ENCODE measurements at regions not wholly inside any gene's neighbourhood (a gene's known extent, or its start where the extent isn't known, plus 50 kb on each side); places are given as distances from the start of the nearest gene placed in this dataset.

- no peaks in the 10 kb centered on the region for H3K9me2 ChIP-seq (replicated peaks; ENCODE audit: control insufficient read depth, low read length)
- H3K36me3 ChIP-seq (ENCODE audit: control insufficient read depth, low read length) = no peaks in the 10 kb centered on the region
- no peaks in the 10 kb centered on the region for H3F3A ChIP-seq (ENCODE audit: control insufficient read depth, insufficient read depth)
- no peak overlapping the region for H3K4me2 ChIP-seq (ENCODE audit: low read length)
- TF ChIP-seq, protein P1, sequence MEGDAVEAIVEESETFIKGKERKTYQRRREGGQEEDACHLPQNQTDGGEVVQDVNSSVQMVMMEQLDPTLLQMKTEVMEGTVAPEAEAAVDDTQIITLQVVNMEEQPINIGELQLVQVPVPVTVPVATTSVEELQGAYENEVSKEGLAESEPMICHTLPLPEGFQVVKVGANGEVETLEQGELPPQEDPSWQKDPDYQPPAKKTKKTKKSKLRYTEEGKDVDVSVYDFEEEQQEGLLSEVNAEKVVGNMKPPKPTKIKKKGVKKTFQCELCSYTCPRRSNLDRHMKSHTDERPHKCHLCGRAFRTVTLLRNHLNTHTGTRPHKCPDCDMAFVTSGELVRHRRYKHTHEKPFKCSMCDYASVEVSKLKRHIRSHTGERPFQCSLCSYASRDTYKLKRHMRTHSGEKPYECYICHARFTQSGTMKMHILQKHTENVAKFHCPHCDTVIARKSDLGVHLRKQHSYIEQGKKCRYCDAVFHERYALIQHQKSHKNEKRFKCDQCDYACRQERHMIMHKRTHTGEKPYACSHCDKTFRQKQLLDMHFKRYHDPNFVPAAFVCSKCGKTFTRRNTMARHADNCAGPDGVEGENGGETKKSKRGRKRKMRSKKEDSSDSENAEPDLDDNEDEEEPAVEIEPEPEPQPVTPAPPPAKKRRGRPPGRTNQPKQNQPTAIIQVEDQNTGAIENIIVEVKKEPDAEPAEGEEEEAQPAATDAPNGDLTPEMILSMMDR (IDR thresholded peaks at IDR 0.05; ENCODE audit: low read depth, low read length, poor library complexity, severe bottlenecking) = no peak
- no peak for TF ChIP-seq EZH2phosphoT487 (IDR thresholded peaks at IDR 0.05; ENCODE audit: borderline replicate concordance, low read length)
- H3K27ac ChIP-seq (ENCODE audit: low read depth, low read length) = no peak overlapping the region
- H3K27me3 ChIP-seq (ENCODE audit: control insufficient read depth, low read length) = no peaks in the 10 kb centered on the region
- no peak overlapping the region for H3K4me3 ChIP-seq (ENCODE audit: low read length)
- H3K79me2 ChIP-seq (ENCODE audit: control insufficient read depth, low read length) = no peaks in the 10 kb centered on the region
- H3K9me3 ChIP-seq (ENCODE audit: control insufficient read depth, insufficient read depth, low read length) = no peaks in the 10 kb centered on the region
- H3K4me1 ChIP-seq (ENCODE audit: control insufficient read depth, low read length) = no peaks in the 10 kb centered on the region
- no peaks in the 10 kb centered on the region for H4K20me1 ChIP-seq (ENCODE audit: control insufficient read depth, insufficient read depth, low read depth, low read length)
Measured at GRCh38 chr13:31611214-31611613, 128.1 kb upstream of the RXFP2 start.

DNA sequence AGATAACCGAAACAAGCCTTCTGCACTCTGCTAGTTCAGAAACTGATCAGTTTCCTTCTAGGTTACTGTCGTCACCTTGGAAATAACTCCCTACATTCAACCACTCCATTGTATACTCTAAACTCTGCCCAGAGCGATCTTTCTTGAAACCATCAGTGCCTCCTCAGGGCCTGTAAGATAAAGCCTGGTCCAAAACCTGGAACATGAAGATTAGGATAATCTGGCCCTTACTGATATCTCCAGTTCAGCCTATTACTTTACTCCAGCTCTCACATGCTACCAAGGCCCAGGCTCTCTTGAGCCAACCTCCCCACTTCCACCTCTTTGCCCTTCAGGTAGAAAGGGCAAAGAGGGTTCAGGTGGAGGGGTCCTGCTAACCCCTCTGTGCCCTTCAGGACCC lies 125.3 kb upstream of the RXFP2 start:
- H3K27ac ChIP-seq (ENCODE audit: low read depth, low read length) = no peak overlapping the region
- H3K9me2 ChIP-seq (replicated peaks; ENCODE audit: control insufficient read depth, low read length) = no peaks in the 10 kb centered on the region
- H3F3A ChIP-seq (ENCODE audit: control insufficient read depth, insufficient read depth) = no peaks in the 10 kb centered on the region
- TF ChIP-seq, protein P1 (IDR thresholded peaks at IDR 0.05; ENCODE audit: low read depth, low read length, poor library complexity, severe bottlenecking) = no peak
- TF ChIP-seq EZH2phosphoT487 (IDR thresholded peaks at IDR 0.05; ENCODE audit: borderline replicate concordance, low read length) = no peak
- no peak overlapping the region for H3K4me2 ChIP-seq (ENCODE audit: low read length)
- H3K79me2 ChIP-seq (ENCODE audit: control insufficient read depth, low read length) = no peaks in the 10 kb centered on the region
- H3K4me1 ChIP-seq (ENCODE audit: control insufficient read depth, low read length) = no peaks in the 10 kb centered on the region
- no peaks in the 10 kb centered on the region for H4K20me1 ChIP-seq (ENCODE audit: control insufficient read depth, insufficient read depth, low read depth, low read length)
- no peaks in the 10 kb centered on the region for H3K9me3 ChIP-seq (ENCODE audit: control insufficient read depth, insufficient read depth, low read length)
- H3K27me3 ChIP-seq (ENCODE audit: control insufficient read depth, low read length) = no peaks in the 10 kb centered on the region
- H3K4me3 ChIP-seq (ENCODE audit: low read length) = no peak overlapping the region
- H3K36me3 ChIP-seq (ENCODE audit: control insufficient read depth, low read length) = no peaks in the 10 kb centered on the region

- H3K36me3 ChIP-seq (ENCODE audit: control insufficient read depth, low read length) = no peaks in the 10 kb centered on the region
- no peak overlapping the region for H3K4me2 ChIP-seq (ENCODE audit: low read length)
- H3K9me2 ChIP-seq (replicated peaks; ENCODE audit: control insufficient read depth, low read length) = no peaks in the 10 kb centered on the region
- H3K27me3 ChIP-seq (ENCODE audit: control insufficient read depth, low read length) = no peaks in the 10 kb centered on the region
- H3K9me3 ChIP-seq (ENCODE audit: control insufficient read depth, insufficient read depth, low read length) = no peaks in the 10 kb centered on the region
- no peaks in the 10 kb centered on the region for H3K4me1 ChIP-seq (ENCODE audit: control insufficient read depth, low read length)
- no peaks in the 10 kb centered on the region for H3F3A ChIP-seq (ENCODE audit: control insufficient read depth, insufficient read depth)
- TF ChIP-seq EZH2phosphoT487 (IDR thresholded peaks at IDR 0.05; ENCODE audit: borderline replicate concordance, low read length) = no peak
- TF ChIP-seq, protein P1 (IDR thresholded peaks at IDR 0.05; ENCODE audit: low read depth, low read length, poor library complexity, severe bottlenecking) = no peak
- no peak overlapping the region for H3K4me3 ChIP-seq (ENCODE audit: low read length)
- no peak overlapping the region for H3K27ac ChIP-seq (ENCODE audit: low read depth, low read length)
- H3K79me2 ChIP-seq (ENCODE audit: control insufficient read depth, low read length) = no peaks in the 10 kb centered on the region
- no peaks in the 10 kb centered on the region for H4K20me1 ChIP-seq (ENCODE audit: control insufficient read depth, insufficient read depth, low read depth, low read length)
Measured at GRCh38 chr13:31614704-31615103, 124.6 kb upstream of the RXFP2 start.

DNA sequence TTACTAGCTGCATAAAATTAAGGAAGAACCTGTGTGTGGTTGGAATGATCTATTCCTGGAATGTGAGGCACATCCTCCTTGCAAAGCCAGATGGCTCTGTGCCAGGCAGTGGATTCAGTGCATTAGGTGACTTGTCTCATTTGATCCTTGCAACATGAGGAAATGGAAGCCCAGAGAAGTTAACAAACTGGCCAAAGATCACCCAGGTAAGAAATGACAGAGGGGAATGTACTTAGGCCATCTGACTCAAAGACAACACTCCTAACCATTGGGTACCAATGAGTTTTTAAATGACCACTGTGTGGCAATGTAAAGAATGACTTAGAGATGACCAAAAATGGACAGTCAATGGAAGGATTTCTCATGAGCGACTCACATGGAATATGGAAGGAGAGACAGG lies 114.2 kb upstream of the RXFP2 start:
- H3K4me3 ChIP-seq (ENCODE audit: low read length) = no peak overlapping the region
- no peaks in the 10 kb centered on the region for H3K27me3 ChIP-seq (ENCODE audit: control insufficient read depth, low read length)
- no peaks in the 10 kb centered on the region for H3K9me2 ChIP-seq (replicated peaks; ENCODE audit: control insufficient read depth, low read length)
- H4K20me1 ChIP-seq (ENCODE audit: control insufficient read depth, insufficient read depth, low read depth, low read length) = no peaks in the 10 kb centered on the region
- no peaks in the 10 kb centered on the region for H3K4me1 ChIP-seq (ENCODE audit: control insufficient read depth, low read length)
- no peaks in the 10 kb centered on the region for H3K9me3 ChIP-seq (ENCODE audit: control insufficient read depth, insufficient read depth, low read length)
- H3K36me3 ChIP-seq (ENCODE audit: control insufficient read depth, low read length) = no peaks in the 10 kb centered on the region
- TF ChIP-seq, protein P1 (IDR thresholded peaks at IDR 0.05; ENCODE audit: low read depth, low read length, poor library complexity, severe bottlenecking) = no peak
- TF ChIP-seq EZH2phosphoT487 (IDR thresholded peaks at IDR 0.05; ENCODE audit: borderline replicate concordance, low read length) = no peak
- H3K79me2 ChIP-seq (ENCODE audit: control insufficient read depth, low read length) = no peaks in the 10 kb centered on the region
- H3K4me2 ChIP-seq (ENCODE audit: low read length) = no peak overlapping the region
- H3F3A ChIP-seq (ENCODE audit: control insufficient read depth, insufficient read depth) = no peaks in the 10 kb centered on the region
- H3K27ac ChIP-seq (ENCODE audit: low read depth, low read length) = no peak overlapping the region
